ENCODE measurements at regions not wholly inside any gene's neighbourhood (a gene's known extent, or its start where the extent isn't known, plus 50 kb on each side); places are given as distances from the start of the nearest gene placed in this dataset.
"Not testable (repeated sequence)": the region's sequence is repeated elsewhere in the genome, so short reads cannot be mapped to it uniquely, and the experiment has no call there.

GRCh38 chr5:161007879-161008278, 155.9 kb upstream of the ATP10B start:
- no peaks in the 10 kb centered on the region for H3K36me3 ChIP-seq (ENCODE audit: insufficient read depth, low read length)
- no peak overlapping the region for H3K27ac ChIP-seq (ENCODE audit: low read depth, low read length)
- H3K36me3 Mint-ChIP-seq, result no peaks in the 10 kb centered on the region
- no peaks in the 10 kb centered on the region for H3K4me1 ChIP-seq (ENCODE audit: insufficient read depth, low read length)
- H3K4me3 ChIP-seq (ENCODE audit: low read length in 2 of 2), result no peak overlapping the region
- no peaks in the 10 kb centered on the region for H3K9me3 ChIP-seq (ENCODE audit: control insufficient read depth in 1 of 2, low read length in 2 of 2)
- H3K4me3 Mint-ChIP-seq, result no peak overlapping the region
- no peak for DNase-seq
- peaks cover 3 to 35% (median 19%) of the 10 kb centered on the region in 8 donors for H3K9me3 Mint-ChIP-seq
- no peak overlapping the region for H3K27ac Mint-ChIP-seq
- CTCF ChIA-PET (ENCODE audit: partially characterized antibody), result no interaction called here
- POLR2A ChIA-PET (ENCODE audit: partially characterized antibody), result no interaction called here
- H3K27me3 ChIP-seq (ENCODE audit: insufficient read depth, low read length), result no peaks in the 10 kb centered on the region
- no peaks in the 10 kb centered on the region for H3K4me1 Mint-ChIP-seq
- intact Hi-C loops (cut with micrococcal nuclease), result no loop called here
- H3K27me3 Mint-ChIP-seq, result peaks cover 0 to 3% of the 10 kb centered on the region in 2 donors

- intact Hi-C loops (cut with micrococcal nuclease), result no loop called here
- no peak overlapping the region for H3K27ac Mint-ChIP-seq
- no peak overlapping the region for H3K4me3 ChIP-seq (ENCODE audit: low read length in 2 of 2)
- no peak for DNase-seq
- peaks cover 3 to 43% (median 20%) of the 10 kb centered on the region in 8 donors for H3K9me3 Mint-ChIP-seq
- no peaks in the 10 kb centered on the region for H3K4me1 Mint-ChIP-seq
- no peak overlapping the region for H3K4me3 Mint-ChIP-seq
- no peak overlapping the region for H3K27ac ChIP-seq (ENCODE audit: low read depth, low read length)
- no peaks in the 10 kb centered on the region for H3K4me1 ChIP-seq (ENCODE audit: insufficient read depth, low read length)
- no peaks in the 10 kb centered on the region for H3K36me3 ChIP-seq (ENCODE audit: insufficient read depth, low read length)
- H3K27me3 ChIP-seq (ENCODE audit: insufficient read depth, low read length), result no peaks in the 10 kb centered on the region
- CTCF ChIA-PET (ENCODE audit: partially characterized antibody), result no interaction called here
- H3K9me3 ChIP-seq (ENCODE audit: control insufficient read depth in 1 of 2, low read length in 2 of 2), result no peaks in the 10 kb centered on the region
- H3K36me3 Mint-ChIP-seq, result no peaks in the 10 kb centered on the region
- POLR2A ChIA-PET (ENCODE audit: partially characterized antibody), result no interaction called here
- no peaks in the 10 kb centered on the region for H3K27me3 Mint-ChIP-seq
Observed at GRCh38 chr5:161002571-161003074, 150.6 kb upstream of the ATP10B start.

GRCh38 chr5:161001604-161002003, 149.6 kb upstream of the ATP10B start:
- H3K4me3 ChIP-seq (ENCODE audit: low read length in 2 of 2), result no peak overlapping the region
- intact Hi-C loops (cut with micrococcal nuclease), result no loop called here
- DNase-seq, result no peak
- no peak overlapping the region for H3K4me3 Mint-ChIP-seq
- H3K4me1 Mint-ChIP-seq, result no peaks in the 10 kb centered on the region
- no peaks in the 10 kb centered on the region for H3K36me3 ChIP-seq (ENCODE audit: insufficient read depth, low read length)
- no peaks in the 10 kb centered on the region for H3K27me3 Mint-ChIP-seq
- ChIA-PET CTCF (ENCODE audit: partially characterized antibody) (no interaction called here), POLR2A (ENCODE audit: partially characterized antibody) (no interaction called here)
- no peaks in the 10 kb centered on the region for H3K9me3 ChIP-seq (ENCODE audit: control insufficient read depth in 1 of 2, low read length in 2 of 2)
- no peak overlapping the region for H3K27ac Mint-ChIP-seq
- no peaks in the 10 kb centered on the region for H3K36me3 Mint-ChIP-seq
- peaks cover 3 to 35% (median 15%) of the 10 kb centered on the region in 8 donors for H3K9me3 Mint-ChIP-seq
- no peaks in the 10 kb centered on the region for H3K4me1 ChIP-seq (ENCODE audit: insufficient read depth, low read length)
- no peak overlapping the region for H3K27ac ChIP-seq (ENCODE audit: low read depth, low read length)
- no peaks in the 10 kb centered on the region for H3K27me3 ChIP-seq (ENCODE audit: insufficient read depth, low read length)

GRCh38 chr5:161001142-161001541, 149.1 kb upstream of the ATP10B start:
- CTCF ChIA-PET (ENCODE audit: partially characterized antibody); H3K27ac ChIP-seq (ENCODE audit: low read depth, low read length); DNase-seq; H3K27me3 Mint-ChIP-seq; H3K4me1 Mint-ChIP-seq; H3K27me3 ChIP-seq (ENCODE audit: insufficient read depth, low read length); H3K36me3 Mint-ChIP-seq; H3K4me3 ChIP-seq (ENCODE audit: low read length in 2 of 2); H3K36me3 ChIP-seq (ENCODE audit: insufficient read depth, low read length); H3K27ac Mint-ChIP-seq; H3K4me1 ChIP-seq (ENCODE audit: insufficient read depth, low read length); H3K9me3 ChIP-seq (ENCODE audit: control insufficient read depth in 1 of 2, low read length in 2 of 2); POLR2A ChIA-PET (ENCODE audit: partially characterized antibody); intact Hi-C loops (cut with micrococcal nuclease); H3K4me3 Mint-ChIP-seq: not testable (repeated sequence)
- peaks cover 3 to 32% (median 15%) of the 10 kb centered on the region in 8 donors for H3K9me3 Mint-ChIP-seq

GRCh38 chr5:160991205-160991604, 139.2 kb upstream of the ATP10B start:
- no peak for DNase-seq
- H3K4me1 Mint-ChIP-seq, result no peaks in the 10 kb centered on the region
- H3K9me3 Mint-ChIP-seq, result peaks cover 0 to 5% (median 0%) of the 10 kb centered on the region in 8 donors
- H3K27me3 Mint-ChIP-seq, result no peaks in the 10 kb centered on the region
- H3K9me3 ChIP-seq (ENCODE audit: control insufficient read depth in 1 of 2, low read length in 2 of 2), result no peaks in the 10 kb centered on the region
- H3K4me3 Mint-ChIP-seq, result no peak overlapping the region
- H3K36me3 ChIP-seq (ENCODE audit: insufficient read depth, low read length), result no peaks in the 10 kb centered on the region
- no peaks in the 10 kb centered on the region for H3K4me1 ChIP-seq (ENCODE audit: insufficient read depth, low read length)
- intact Hi-C loops (cut with micrococcal nuclease), result no loop called here
- no peaks in the 10 kb centered on the region for H3K27me3 ChIP-seq (ENCODE audit: insufficient read depth, low read length)
- ChIA-PET CTCF (ENCODE audit: partially characterized antibody) (no interaction called here), POLR2A (ENCODE audit: partially characterized antibody) (no interaction called here)
- no peak overlapping the region for H3K27ac ChIP-seq (ENCODE audit: low read depth, low read length)
- no peaks in the 10 kb centered on the region for H3K36me3 Mint-ChIP-seq
- no peak overlapping the region for H3K4me3 ChIP-seq (ENCODE audit: low read length in 2 of 2)
- no peak overlapping the region for H3K27ac Mint-ChIP-seq

- Mint-ChIP-seq H3K36me3 (no peaks in the 10 kb centered on the region), H3K9me3 (no peaks in the 10 kb centered on the region), H3K4me1 (no peaks in the 10 kb centered on the region), H3K27ac (no peak overlapping the region), H3K4me3 (no peak overlapping the region), H3K27me3 (peaks cover 2% of the 10 kb centered on the region in 2 donors)
- POLR2A ChIA-PET (ENCODE audit: partially characterized antibody), result no interaction called here
- Histone ChIP-seq H3K36me3 (ENCODE audit: insufficient read depth, low read length) (no peaks in the 10 kb centered on the region), H3K27ac (ENCODE audit: low read depth, low read length) (no peak overlapping the region), H3K27me3 (ENCODE audit: insufficient read depth, low read length) (no peaks in the 10 kb centered on the region), H3K4me1 (ENCODE audit: insufficient read depth, low read length) (no peaks in the 10 kb centered on the region), H3K9me3 (ENCODE audit: control insufficient read depth in 1 of 2, low read length in 2 of 2) (no peaks in the 10 kb centered on the region), H3K4me3 (ENCODE audit: low read length in 2 of 2) (no peak overlapping the region)
- DNase-seq, result no peak
- intact Hi-C loops (cut with micrococcal nuclease), result no loop called here
- CTCF ChIA-PET (ENCODE audit: partially characterized antibody), result no interaction called here
Observed at GRCh38 chr5:160979385-160979784, 127.4 kb upstream of the ATP10B start.

GRCh38 chr5:160978944-160979343, 126.9 kb upstream of the ATP10B start:
- H3K4me3 ChIP-seq (ENCODE audit: low read length in 2 of 2), result no peak overlapping the region
- POLR2A ChIA-PET (ENCODE audit: partially characterized antibody), result no interaction called here
- intact Hi-C loops (cut with micrococcal nuclease), result no loop called here

GRCh38 chr5:160976181-160976580, 124.2 kb upstream of the ATP10B start:
- intact Hi-C loops (cut with micrococcal nuclease), result no loop called here
- Histone ChIP-seq H3K36me3 (ENCODE audit: insufficient read depth, low read length) (no peaks in the 10 kb centered on the region), H3K27me3 (ENCODE audit: insufficient read depth, low read length) (no peaks in the 10 kb centered on the region), H3K4me1 (ENCODE audit: insufficient read depth, low read length) (no peaks in the 10 kb centered on the region), H3K4me3 (ENCODE audit: low read length in 2 of 2) (no peak overlapping the region), H3K27ac (ENCODE audit: low read depth, low read length) (no peak overlapping the region), H3K9me3 (ENCODE audit: control insufficient read depth in 1 of 2, low read length in 2 of 2) (no peaks in the 10 kb centered on the region)
- no peak overlapping the region for H3K27ac Mint-ChIP-seq
- no peaks in the 10 kb centered on the region for H3K4me1 Mint-ChIP-seq
- POLR2A ChIA-PET (ENCODE audit: partially characterized antibody), result no interaction called here
- no peak for DNase-seq
- no peaks in the 10 kb centered on the region for H3K36me3 Mint-ChIP-seq
- no peaks in the 10 kb centered on the region for H3K9me3 Mint-ChIP-seq
- CTCF ChIA-PET (ENCODE audit: partially characterized antibody), result no interaction called here
- H3K27me3 Mint-ChIP-seq, result peaks cover 2 to 7% of the 10 kb centered on the region in 2 donors
- no peak overlapping the region for H3K4me3 Mint-ChIP-seq

More at GRCh38 chr5:160978944-160979343, 126.9 kb upstream of the ATP10B start:
- Histone ChIP-seq H3K27me3 (ENCODE audit: insufficient read depth, low read length) (no peaks in the 10 kb centered on the region), H3K4me1 (ENCODE audit: insufficient read depth, low read length) (no peaks in the 10 kb centered on the region), H3K36me3 (ENCODE audit: insufficient read depth, low read length) (no peaks in the 10 kb centered on the region), H3K9me3 (ENCODE audit: control insufficient read depth in 1 of 2, low read length in 2 of 2) (no peaks in the 10 kb centered on the region), H3K27ac (ENCODE audit: low read depth, low read length) (no peak overlapping the region)
- CTCF ChIA-PET (ENCODE audit: partially characterized antibody), result no interaction called here
- Mint-ChIP-seq H3K27me3 (peaks cover 2 to 3% of the 10 kb centered on the region in 2 donors), H3K27ac (no peak overlapping the region), H3K9me3 (no peaks in the 10 kb centered on the region), H3K4me1 (no peaks in the 10 kb centered on the region), H3K36me3 (no peaks in the 10 kb centered on the region), H3K4me3 (no peak overlapping the region)
- DNase-seq, result no peak

All from CD4-positive, alpha-beta memory T cell (primary cell).